ENCODE measurements at regions not wholly inside any gene's neighbourhood (a gene's known extent, or its start where the extent isn't known, plus 50 kb on each side); places are given as distances from the start of the nearest gene placed in this dataset.

DNA sequence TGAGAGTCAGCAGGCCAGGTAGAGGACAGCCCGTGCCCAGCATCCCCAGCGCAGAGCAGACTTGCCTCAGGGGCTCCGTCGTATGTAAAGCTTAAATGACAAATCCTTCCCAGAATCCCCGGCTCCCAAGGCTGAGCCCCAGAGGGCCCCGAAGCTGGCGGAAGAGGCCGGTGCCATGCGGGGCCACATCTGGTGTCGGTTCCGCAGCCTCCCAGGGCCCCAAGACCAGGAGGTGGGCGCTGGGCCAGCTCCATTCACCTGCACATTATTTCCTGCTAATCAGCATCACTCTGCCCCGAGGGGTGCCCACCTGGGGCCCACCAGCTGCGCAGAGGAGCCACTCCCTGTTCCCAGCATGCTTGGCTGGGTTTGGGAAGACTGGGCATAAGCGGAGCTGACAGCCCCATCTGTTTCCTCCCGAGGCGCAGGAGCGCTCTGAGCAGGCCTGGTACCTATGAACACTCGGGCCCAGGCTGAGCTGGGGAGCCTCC is 124.0 kb upstream of the PPP1R26 start:
- TF ChIP-seq GATA2 (IDR thresholded peaks at IDR 0.05; ENCODE audit: low read depth, low read length) (no peak), GATA3 (IDR thresholded peaks at IDR 0.05; ENCODE audit: low read depth, low read length) (no peak)
